SK-N-SH treated with all-trans-retinoic acid at 6 μM for 48 hours (cell line): ENCODE measurements at regions not wholly inside any gene's neighbourhood (a gene's known extent, or its start where the extent isn't known, plus 50 kb on each side); places are given as distances from the start of the nearest gene placed in this dataset.
A peak's percentile ranks its signal among the peaks of the same experiment; 100 is the strongest.
"Not testable (repeated sequence)": the region's sequence is repeated elsewhere in the genome, so short reads cannot be mapped to it uniquely, and the experiment has no call there.

Experiments used
- ATAC-seq: fragments of 200-7000 bp; cut with Tn5 transposase; 3 replicates; pipeline ENCODE4 v1.9.1; 2020; ENCODE audit warnings: mild to moderate bottlenecking, moderate library complexity
- ARNTL ChIP-seq: fragments of 450-650 bp; formaldehyde crosslinking; IDR thresholded peaks from 2 replicates; pipeline ENCODE4 v1.5.0; 2020; ENCODE audit warnings: low read depth, mild to moderate bottlenecking, moderate library complexity, borderline replicate concordance
- BACH2 ChIP-seq: fragments of 250-450 bp; sonication (Bioruptor Pico); IDR thresholded peaks from 2 replicates; pipeline ENCODE4 v1.9.0; 2021; ENCODE audit warnings: mild to moderate bottlenecking, borderline replicate concordance
- CSDC2 ChIP-seq: fragments of 250-450 bp; sonication (Bioruptor Pico); IDR thresholded peaks from 2 replicates; pipeline ENCODE4 v1.5.0; 2020; ENCODE audit warnings: mild to moderate bottlenecking, moderate library complexity
- GLIS3 ChIP-seq: fragments of 250-450 bp; sonication (Bioruptor Pico); IDR thresholded peaks from 2 replicates; pipeline ENCODE4 v1.5.0; 2020; ENCODE audit warnings: mild to moderate bottlenecking, moderate library complexity
- ISL1 ChIP-seq: fragments of 250-450 bp; sonication (Bioruptor Pico); IDR thresholded peaks from 2 replicates; pipeline ENCODE4 v2.1.2; 2022; ENCODE audit warnings: mild to moderate bottlenecking, moderate library complexity
- OSR1 ChIP-seq: fragments of 250-450 bp; sonication (Bioruptor Pico); IDR thresholded peaks from 2 replicates; pipeline ENCODE4 v1.8.0; 2022; ENCODE audit warnings: moderate library complexity, mild to moderate bottlenecking, inconsistent platforms
- PPARA ChIP-seq: fragments of 250-450 bp; sonication (Bioruptor Pico); IDR thresholded peaks from 2 replicates; pipeline ENCODE4 v1.5.0; 2020; ENCODE audit warnings: mild to moderate bottlenecking, borderline replicate concordance
- RARB ChIP-seq: fragments of 250-450 bp; sonication (Bioruptor Pico); IDR thresholded peaks from 2 replicates; pipeline ENCODE4 v1.8.0; 2021; ENCODE audit warnings: mild to moderate bottlenecking, moderate library complexity
- SNAI2 ChIP-seq: fragments of 250-450 bp; sonication (Bioruptor Pico); IDR thresholded peaks from 2 replicates; pipeline ENCODE4 v1.5.0; 2020; ENCODE audit warnings: mild to moderate bottlenecking, moderate library complexity
- TCF4 ChIP-seq: fragments of 250-450 bp; sonication (Bioruptor Pico); IDR thresholded peaks from 2 replicates; pipeline ENCODE4 v1.8.0; 2021; ENCODE audit warnings: mild to moderate bottlenecking, moderate library complexity, borderline replicate concordance
- TOX ChIP-seq: fragments of 250-450 bp; sonication (Bioruptor Pico); IDR thresholded peaks from 2 replicates; pipeline ENCODE4 v1.8.0; 2021; ENCODE audit warnings: mild to moderate bottlenecking, moderate library complexity, borderline replicate concordance
- ZFP3 ChIP-seq: fragments of 250-450 bp; sonication (Bioruptor Pico); IDR thresholded peaks from 2 replicates; pipeline ENCODE4 v1.5.0; 2020; ENCODE audit warnings: mild to moderate bottlenecking, moderate library complexity
- ZFP30 ChIP-seq: fragments of 450-650 bp; formaldehyde crosslinking; IDR thresholded peaks from 2 replicates; pipeline ENCODE4 v1.5.0; 2022; ENCODE audit warnings: mild to moderate bottlenecking, moderate library complexity
- ZNF565 ChIP-seq: fragments of 450-650 bp; formaldehyde crosslinking; conservative IDR thresholded peaks from 2 replicates; pipeline ENCODE4 v1.5.0; 2020; ENCODE audit warnings: low read depth, mild to moderate bottlenecking, moderate library complexity
- TF ChIP-seq, protein P1 (sequence below): fragments of 250-450 bp; sonication (Bioruptor Pico); IDR thresholded peaks from 2 replicates; pipeline ENCODE4 v1.5.1; 2021; ENCODE audit warnings: mild to moderate bottlenecking, moderate library complexity
- TF ChIP-seq, protein P2 (sequence below): fragments of 250-450 bp; sonication (Bioruptor Pico); IDR thresholded peaks from 2 replicates; pipeline ENCODE4 v1.5.1; 2020; ENCODE audit warnings: low read depth, mild to moderate bottlenecking, moderate library complexity
- TF ChIP-seq, protein P3 (sequence below): fragments of 250-450 bp; sonication (Bioruptor Pico); IDR thresholded peaks from 2 replicates; pipeline ENCODE4 v1.8.0; 2020; ENCODE audit warnings: mild to moderate bottlenecking, moderate library complexity, borderline replicate concordance
- TF ChIP-seq, protein P4 (sequence below): fragments of 250-450 bp; sonication (Bioruptor Pico); IDR thresholded peaks from 2 replicates; pipeline ENCODE4 v1.8.0; 2021; ENCODE audit warnings: low read depth, mild to moderate bottlenecking, moderate library complexity, borderline replicate concordance

DNA sequence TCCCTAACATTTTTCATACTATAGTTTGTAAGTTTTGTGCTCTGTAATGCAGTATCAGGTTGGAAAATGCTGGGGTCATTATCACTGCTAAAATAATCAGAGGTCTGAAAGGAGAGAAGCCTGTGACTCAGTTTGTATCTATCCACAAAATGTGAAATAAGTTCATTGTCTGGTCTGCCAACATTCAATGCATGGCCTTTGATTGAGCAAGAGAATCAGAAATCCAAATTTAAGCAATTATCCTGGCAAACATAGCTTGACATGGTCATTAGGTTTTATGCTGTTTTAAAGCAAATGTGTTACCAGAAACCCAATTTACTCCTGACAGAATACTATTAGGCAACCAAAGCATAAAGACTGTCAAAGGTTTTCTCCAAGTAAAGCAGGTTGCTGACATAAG lies 709.7 kb upstream of the SEMA3D start:
- no peak for ATAC-seq
- TF ChIP-seq ZFP3 (CRISPR knock-in tag) (no peak), SNAI2 (CRISPR knock-in tag) (no peak), OSR1 (no peak), ZFP30 (CRISPR knock-in tag) (no peak), ZNF565 (CRISPR knock-in tag) (no peak), GLIS3 (CRISPR knock-in tag) (no peak), BACH2 (no peak)
- TF ChIP-seq, protein P1, sequence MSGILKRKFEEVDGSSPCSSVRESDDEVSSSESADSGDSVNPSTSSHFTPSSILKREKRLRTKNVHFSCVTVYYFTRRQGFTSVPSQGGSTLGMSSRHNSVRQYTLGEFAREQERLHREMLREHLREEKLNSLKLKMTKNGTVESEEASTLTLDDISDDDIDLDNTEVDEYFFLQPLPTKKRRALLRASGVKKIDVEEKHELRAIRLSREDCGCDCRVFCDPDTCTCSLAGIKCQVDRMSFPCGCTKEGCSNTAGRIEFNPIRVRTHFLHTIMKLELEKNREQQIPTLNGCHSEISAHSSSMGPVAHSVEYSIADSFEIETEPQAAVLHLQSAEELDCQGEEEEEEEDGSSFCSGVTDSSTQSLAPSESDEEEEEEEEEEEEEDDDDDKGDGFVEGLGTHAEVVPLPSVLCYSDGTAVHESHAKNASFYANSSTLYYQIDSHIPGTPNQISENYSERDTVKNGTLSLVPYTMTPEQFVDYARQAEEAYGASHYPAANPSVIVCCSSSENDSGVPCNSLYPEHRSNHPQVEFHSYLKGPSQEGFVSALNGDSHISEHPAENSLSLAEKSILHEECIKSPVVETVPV (CRISPR knock-in tag), result no peak
- TF ChIP-seq, protein P2, sequence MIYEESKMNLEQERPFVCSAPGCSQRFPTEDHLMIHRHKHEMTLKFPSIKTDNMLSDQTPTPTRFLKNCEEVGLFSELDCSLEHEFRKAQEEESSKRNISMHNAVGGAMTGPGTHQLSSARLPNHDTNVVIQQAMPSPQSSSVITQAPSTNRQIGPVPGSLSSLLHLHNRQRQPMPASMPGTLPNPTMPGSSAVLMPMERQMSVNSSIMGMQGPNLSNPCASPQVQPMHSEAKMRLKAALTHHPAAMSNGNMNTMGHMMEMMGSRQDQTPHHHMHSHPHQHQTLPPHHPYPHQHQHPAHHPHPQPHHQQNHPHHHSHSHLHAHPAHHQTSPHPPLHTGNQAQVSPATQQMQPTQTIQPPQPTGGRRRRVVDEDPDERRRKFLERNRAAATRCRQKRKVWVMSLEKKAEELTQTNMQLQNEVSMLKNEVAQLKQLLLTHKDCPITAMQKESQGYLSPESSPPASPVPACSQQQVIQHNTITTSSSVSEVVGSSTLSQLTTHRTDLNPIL, result no peak

DNA sequence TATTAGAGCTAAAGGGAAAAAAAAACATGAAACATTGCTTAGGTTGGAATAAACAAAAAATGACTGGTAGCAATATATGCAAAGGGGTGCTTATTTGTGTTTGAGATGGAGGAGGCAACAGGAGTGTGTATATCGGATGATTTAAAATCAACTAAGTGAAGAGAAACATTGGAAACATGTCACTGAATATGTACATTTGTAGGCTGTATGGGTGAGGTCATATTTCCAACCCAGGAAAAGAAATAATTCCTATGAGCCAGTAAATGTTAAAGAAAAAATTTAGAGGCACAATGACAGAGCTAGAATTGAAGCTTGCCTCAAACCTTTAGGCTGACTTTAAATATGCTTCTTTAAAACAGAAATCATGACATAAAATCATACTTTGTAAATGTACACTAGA lies 709.0 kb upstream of the SEMA3D start:
- TF ChIP-seq RARB (CRISPR knock-in tag), result no peak
- TF ChIP-seq ARNTL (CRISPR knock-in tag), result no peak
- TF ChIP-seq OSR1, result no peak
- TF ChIP-seq, protein P1 (CRISPR knock-in tag), result no peak
- TF ChIP-seq TCF4 (CRISPR knock-in tag), result no peak
- no peak for TF ChIP-seq ISL1 (CRISPR knock-in tag)
- TF ChIP-seq BACH2, result no peak
- no peak for TF ChIP-seq CSDC2
- ATAC-seq, result no peak

DNA sequence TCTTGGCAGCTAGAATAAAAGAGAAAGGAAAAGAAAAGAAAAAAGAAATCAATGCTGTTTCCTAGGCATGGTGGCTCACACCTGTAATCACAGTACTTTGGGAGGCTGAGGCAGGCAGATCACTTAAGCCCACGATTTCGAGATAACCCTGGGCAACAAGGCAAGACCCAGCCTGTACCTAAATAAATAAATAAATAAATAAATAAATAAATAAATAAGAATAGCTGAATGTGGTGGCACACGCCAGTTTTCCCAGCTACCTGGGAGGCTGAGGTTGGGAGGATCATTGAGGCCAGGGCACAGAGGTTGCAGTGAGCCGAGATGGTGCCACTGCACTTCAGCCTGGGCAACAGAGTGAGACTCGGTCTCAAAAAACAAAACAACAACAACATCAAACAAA lies 705.0 kb upstream of the SEMA3D start:
- ATAC-seq, result not testable (repeated sequence)

DNA sequence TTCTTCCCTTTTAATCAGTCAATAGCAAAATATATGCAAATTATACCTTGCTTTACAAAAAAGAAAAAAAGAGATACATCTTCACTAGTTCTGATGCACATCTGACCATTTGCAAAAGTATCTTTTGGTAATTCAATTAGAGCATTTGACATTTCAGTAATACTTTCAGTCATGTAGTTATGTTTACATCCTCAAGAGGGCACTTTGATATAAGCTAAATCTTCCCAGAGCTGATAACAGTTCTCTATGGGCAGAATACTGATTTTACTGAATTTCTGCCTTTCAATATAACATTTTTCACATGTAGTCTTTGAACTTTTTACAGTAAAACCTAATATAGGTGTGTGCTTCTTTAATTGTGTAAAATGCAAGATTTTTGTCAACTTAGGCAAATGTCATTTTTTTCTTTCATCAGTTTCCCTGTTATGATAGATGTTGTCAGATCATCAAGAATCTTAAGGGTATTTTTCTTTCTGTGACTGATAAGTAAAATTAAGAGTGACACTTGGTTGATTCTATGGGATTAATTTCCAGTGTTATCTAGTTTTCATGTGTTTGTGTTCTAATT lies 703.5 kb upstream of the SEMA3D start:
- peak; percentile 94 for ATAC-seq
- TF ChIP-seq, protein P3, sequence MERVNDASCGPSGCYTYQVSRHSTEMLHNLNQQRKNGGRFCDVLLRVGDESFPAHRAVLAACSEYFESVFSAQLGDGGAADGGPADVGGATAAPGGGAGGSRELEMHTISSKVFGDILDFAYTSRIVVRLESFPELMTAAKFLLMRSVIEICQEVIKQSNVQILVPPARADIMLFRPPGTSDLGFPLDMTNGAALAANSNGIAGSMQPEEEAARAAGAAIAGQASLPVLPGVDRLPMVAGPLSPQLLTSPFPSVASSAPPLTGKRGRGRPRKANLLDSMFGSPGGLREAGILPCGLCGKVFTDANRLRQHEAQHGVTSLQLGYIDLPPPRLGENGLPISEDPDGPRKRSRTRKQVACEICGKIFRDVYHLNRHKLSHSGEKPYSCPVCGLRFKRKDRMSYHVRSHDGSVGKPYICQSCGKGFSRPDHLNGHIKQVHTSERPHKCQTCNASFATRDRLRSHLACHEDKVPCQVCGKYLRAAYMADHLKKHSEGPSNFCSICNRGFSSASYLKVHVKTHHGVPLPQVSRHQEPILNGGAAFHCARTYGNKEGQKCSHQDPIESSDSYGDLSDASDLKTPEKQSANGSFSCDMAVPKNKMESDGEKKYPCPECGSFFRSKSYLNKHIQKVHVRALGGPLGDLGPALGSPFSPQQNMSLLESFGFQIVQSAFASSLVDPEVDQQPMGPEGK (CRISPR knock-in tag), result no peak

DNA sequence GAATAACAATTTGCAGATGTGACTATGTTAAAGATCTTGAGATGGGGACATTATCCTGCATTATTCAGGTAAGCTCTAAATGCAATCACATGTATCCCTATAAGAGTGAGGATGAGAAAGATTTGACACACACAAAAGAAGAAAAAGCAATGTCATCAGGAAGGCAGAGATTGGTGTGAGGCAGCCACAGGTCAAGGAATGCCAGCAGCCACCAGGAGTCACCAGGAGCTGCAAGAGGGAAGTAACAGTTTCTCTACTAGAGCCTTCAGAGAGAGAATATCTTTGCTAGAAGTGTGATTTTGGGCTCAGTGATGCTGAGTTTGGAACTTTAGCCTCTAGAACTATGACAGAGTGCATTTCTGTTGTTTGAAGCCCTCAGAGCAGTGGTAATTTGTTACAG lies 700.3 kb upstream of the SEMA3D start:
- no peak for ATAC-seq
- TF ChIP-seq PPARA (CRISPR knock-in tag) (no peak), TOX (CRISPR knock-in tag) (no peak), RARB (CRISPR knock-in tag) (no peak), ZFP30 (CRISPR knock-in tag) (no peak), OSR1 (no peak), BACH2 (no peak), ZFP3 (CRISPR knock-in tag) (no peak)
- TF ChIP-seq, protein P4, sequence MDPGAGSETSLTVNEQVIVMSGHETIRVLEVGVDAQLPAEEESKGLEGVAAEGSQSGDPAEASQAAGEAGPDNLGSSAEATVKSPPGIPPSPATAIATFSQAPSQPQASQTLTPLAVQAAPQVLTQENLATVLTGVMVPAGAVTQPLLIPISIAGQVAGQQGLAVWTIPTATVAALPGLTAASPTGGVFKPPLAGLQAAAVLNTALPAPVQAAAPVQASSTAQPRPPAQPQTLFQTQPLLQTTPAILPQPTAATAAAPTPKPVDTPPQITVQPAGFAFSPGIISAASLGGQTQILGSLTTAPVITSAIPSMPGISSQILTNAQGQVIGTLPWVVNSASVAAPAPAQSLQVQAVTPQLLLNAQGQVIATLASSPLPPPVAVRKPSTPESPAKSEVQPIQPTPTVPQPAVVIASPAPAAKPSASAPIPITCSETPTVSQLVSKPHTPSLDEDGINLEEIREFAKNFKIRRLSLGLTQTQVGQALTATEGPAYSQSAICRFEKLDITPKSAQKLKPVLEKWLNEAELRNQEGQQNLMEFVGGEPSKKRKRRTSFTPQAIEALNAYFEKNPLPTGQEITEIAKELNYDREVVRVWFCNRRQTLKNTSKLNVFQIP (CRISPR knock-in tag), result no peak
- TF ChIP-seq, protein P1 (CRISPR knock-in tag), result no peak
